HG02571 (cell line): ENCODE measurements at regions not wholly inside any gene's neighbourhood (a gene's known extent, or its start where the extent isn't known, plus 50 kb on each side); places are given as distances from the start of the nearest gene placed in this dataset.

Experiments
- ATAC-seq: cut with Tn5 transposase; IDR thresholded peaks from one replicate; pipeline ENCODE4 v1.9.1; 2021; ENCODE audit warnings: mild to moderate bottlenecking, moderate library complexity; ENCODE audit not compliant: unreplicated experiment

GRCh38 chr2:220458051-220458450, 830.6 kb downstream of the SLC4A3 start:
- no peak for ATAC-seq

DNA sequence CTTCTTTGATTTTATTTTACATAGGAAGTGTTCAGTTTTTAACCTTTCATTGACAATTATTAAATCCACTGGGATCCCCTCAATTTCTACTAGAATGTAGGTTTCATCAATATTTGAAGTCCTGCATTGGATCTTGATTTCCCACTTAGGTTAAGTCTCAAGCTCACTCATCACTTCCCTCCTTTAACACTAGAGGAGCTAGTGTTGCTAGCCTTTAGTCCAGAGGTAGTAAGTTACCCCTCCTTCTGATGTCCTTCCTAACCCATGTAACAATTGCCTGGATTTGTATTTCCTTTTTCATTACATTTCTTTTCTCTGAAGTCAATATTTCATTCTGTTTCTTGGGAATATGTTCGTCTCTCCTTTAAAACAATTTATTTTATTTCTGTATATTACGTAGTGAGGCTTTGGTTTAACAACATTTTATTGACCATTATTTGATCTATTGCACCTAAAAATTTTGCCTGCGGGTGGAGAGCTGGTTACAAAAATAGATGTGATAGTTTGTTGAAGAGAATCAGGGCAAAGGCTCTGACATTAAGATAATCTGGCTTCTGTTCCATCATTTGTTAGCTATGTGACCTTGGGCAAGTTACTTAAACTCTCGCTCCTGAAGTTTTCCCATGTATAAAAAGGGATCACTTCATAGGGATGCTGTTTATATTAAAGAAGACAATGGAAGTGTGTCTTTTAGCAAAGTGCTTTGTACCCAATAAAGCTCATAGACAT, 833.0 kb downstream of the SLC4A3 start:
- no peak for ATAC-seq

DNA sequence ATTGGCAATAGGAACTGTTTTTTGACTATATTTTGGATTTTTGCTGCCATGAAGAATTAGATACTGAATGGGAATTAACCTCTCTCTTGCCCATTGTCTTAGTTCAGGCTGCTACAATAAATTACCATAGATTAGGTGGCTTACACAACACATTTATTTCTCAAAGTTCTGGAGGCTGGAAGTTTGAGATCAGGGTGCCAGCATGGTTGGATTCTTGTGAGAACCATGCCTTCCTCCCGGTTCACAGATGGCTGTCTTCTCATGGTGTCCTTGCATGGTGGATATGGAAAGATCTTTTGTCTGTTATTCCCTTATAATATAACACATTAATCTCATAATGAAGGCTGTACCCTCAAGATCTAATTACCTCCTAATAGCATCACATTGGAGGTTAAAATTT, 836.4 kb downstream of the SLC4A3 start:
- no peak for ATAC-seq

- no peak for ATAC-seq
Measured at GRCh38 chr2:220465700-220466099, 838.3 kb downstream of the SLC4A3 start.

DNA sequence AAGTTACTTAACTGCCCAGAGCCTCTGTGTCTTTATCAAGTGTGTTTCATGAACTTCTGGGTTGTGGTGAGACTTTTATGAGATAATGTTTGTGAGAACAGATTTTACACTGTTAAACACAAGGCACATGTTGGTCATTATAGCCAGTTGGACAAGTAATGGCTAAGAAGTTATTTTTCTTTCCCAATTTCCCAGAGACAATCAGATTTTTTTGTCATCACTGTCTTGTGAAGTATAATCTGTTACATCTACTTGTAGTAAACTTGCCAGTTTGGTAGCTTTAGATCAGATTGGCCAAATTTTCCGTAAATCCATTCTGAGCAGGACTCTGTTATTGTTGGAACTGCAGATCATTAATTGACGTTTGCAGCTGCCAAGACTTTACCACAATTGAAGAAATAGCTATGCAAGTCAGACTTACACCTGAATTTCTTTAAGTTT, 838.8 kb downstream of the SLC4A3 start:
- no peak for ATAC-seq

DNA sequence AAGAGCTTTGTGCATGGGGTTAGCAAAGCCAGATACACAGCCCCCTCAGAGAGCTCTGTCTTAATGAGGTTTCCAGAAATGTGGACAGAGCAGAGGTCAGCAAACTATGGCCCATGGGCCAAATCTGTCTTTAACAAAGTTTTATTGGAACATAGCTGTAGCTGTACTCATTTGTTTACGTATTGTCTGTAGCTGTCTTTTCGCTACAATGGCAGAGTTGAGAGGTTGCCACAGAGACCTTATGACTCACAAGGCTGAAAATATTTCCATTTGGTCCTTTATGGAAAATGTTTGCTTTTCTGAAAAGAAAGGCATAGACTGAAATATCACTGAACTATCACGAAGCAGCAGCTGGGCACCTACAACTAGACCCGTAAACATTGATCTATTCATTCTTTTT, 841.8 kb downstream of the SLC4A3 start:
- ATAC-seq: no peak

- no peak for ATAC-seq
Measured at GRCh38 chr2:220473611-220474010, 846.2 kb downstream of the SLC4A3 start.

DNA sequence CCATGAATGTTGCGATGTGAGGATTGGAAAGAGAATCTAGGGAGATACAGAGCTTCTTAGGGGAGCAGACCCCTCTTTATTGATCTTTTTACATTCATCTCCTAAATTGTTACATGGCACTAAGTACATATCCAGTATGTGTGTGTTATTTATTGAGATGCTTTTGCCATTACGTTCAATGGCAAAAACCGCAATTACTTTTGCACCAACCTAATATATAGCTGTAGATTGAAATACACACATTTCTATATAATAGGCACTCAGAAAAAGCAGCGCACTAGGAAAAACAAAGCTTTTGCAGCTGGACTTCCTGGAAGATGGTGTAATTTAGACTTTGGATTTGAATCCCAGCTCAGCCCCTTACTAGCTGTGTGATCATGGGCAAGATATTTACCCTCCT, 849.4 kb downstream of the SLC4A3 start:
- no peak for ATAC-seq

DNA sequence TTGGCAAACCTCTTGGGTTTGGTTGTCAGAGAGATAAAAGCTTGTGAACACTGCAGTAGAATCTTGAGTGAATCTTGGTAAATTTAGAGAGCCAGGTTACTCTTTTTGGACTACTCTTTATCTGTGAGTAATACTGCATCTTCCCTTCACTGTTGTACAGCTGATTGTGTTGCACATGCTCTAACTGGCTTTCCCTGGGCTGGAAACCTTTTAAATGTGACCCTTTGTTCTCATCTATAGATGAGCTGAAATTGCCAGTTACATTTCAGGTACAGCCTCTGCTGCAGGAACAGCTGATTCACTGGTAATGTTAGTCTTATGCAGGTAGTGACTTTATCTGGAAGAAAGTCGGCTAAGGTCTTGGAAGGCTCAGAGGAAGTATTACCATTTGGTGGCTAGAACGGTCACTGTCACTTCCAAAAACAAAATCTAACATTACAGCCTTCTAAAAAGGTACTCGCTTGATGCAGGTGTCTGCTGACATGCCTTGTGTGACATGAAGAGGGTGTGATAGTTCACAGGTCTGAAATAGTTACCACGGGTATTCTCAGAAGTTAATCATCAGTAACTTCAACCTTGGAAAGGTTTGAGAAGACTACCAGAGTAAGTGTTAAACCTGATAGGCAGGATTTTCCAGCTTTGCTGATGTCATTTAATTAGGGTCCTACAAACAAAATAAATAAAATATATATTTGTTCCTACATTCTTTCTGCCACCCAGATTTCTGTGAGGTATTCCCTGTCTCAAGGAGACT, 851.1 kb downstream of the SLC4A3 start:
- ATAC-seq: no peak

DNA sequence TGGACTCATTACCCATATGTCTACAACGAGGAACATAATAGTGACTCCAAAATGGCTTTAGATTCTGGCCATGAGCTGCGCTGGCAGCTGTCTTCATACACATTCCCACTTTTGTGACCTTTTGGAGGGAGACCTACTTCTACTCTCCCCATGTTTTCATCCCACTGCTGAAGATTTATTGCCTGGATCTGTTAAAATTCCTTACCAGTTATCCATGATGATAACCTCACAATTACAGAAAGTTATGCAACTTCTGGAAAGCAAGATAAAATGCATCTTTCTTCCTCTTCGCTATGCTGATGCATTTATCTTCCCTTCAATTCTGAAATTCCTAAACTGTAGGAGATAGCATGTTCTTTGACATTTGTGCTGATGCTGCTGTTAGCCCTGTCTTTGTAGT, 855.3 kb downstream of the SLC4A3 start:
- ATAC-seq: no peak

DNA sequence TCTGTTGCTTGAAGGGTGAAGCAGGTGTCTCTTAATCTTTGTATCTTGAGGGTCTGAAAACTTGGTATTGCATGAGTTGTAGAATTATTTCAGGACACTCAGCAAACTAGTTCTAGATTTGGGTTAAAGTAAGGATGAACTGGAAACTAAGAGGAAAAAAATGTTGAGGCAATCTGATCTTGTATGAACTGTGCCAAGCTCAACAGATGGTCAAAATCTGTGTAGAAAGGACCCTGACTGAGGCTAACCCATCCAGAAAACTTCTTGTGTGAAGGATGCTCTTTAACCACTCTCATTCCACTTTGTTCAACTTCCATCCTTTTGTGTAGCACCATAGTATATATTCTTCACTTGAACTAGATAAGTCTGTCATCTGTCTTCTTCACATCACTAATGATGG, 861.7 kb downstream of the SLC4A3 start:
- ATAC-seq: no peak

DNA sequence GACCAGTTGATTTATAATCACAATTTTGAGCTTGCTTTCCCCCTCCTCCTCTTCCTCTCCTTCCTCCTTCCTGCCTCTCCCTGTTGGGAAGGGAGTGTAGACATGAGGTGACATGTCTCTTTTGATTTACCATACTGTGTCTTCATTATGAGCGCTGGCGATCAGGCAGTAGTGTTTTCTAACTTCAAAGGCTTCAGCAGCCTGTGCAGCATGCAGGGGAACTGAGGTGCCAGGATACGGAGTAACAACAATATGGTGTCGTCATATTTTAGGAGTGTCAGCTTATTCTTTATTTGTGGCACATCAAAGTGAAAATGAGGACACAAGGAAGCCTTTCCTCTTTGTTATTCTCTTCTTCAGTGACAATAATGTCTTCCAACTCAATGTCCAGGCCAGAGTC, 864.2 kb downstream of the SLC4A3 start:
- no peak for ATAC-seq

- ATAC-seq: no peak
Measured at GRCh38 chr2:220493871-220494525, 866.6 kb downstream of the SLC4A3 start.

DNA sequence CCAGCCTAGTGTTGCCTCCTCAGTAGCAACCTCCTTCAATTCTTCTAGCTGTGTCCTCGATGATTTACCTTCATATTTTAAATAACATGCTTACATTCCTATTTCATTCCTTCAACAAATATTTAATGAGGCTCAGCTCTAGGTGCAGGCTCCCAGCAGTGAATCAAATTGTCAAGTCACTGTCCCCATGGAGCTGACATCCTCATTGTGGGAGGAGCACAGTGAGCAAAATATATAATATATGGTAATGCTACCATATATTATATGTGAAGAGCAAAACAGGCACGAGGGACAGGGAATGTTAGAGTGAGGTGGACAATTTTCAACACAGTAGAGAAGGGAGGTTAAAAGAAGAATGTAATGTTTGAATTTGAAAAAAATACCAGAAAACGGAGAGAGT, 869.1 kb downstream of the SLC4A3 start:
- no peak for ATAC-seq

DNA sequence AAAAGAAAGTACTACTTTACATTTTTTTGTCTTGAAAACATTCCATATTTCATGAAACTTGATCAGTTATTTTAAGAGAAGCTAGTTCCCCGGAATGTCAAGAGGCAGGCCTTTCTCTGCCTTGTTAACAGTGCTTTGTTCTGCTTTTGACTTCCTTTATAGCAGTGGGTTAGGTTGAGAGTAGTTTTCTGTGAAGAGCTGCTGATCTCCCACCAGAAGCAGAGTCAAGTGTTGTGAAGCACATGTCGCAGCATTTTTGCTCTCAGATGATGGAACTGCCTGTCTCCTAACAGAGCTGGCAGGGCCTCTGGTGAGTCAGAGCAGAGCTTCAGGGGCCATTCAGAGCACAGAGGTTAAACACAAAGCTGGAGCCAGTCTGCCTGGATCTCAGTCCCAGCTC, 871.8 kb downstream of the SLC4A3 start:
- ATAC-seq: no peak

DNA sequence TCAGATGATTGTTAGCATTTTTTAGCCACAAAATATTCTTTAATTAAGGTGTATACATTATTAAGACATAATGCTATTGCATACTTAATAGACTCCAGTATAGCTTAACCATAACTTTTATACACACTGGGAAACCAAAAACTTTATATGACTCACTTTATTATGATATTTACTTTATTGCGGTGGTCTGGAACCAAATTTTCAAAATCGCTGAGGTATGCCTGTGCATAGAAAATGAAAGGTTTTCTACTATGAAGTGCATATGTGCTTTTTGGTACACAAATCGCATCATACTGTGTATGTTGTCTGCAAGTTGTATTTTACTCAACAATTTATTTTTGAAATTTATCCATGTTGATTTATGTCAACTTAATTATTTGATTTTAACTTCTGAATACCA, 875.1 kb downstream of the SLC4A3 start:
- no peak for ATAC-seq

DNA sequence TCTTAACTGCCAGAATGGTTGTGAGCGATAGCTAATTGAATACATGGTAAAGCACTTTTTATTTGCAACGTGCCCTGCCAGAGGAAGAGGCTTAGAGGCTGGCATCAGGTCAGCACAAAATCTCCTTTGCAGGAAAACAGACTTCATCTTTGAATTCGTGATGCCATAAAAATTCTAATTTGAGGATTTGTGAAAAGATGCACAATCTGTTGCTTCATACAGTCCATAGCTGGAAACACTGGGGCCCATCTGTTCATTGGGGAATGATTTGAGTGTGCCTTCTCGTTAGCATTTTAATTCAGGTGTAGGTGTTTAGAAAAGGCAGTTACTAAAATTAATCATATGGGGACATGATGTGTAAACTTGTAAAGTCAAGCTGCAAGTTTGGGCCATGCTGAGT, 876.0 kb downstream of the SLC4A3 start:
- ATAC-seq: no peak

- no peak for ATAC-seq
Measured at GRCh38 chr2:220504938-220505503, 877.6 kb downstream of the SLC4A3 start.

GRCh38 chr2:220506466-220506865, 879.0 kb downstream of the SLC4A3 start:
- ATAC-seq: no peak

DNA sequence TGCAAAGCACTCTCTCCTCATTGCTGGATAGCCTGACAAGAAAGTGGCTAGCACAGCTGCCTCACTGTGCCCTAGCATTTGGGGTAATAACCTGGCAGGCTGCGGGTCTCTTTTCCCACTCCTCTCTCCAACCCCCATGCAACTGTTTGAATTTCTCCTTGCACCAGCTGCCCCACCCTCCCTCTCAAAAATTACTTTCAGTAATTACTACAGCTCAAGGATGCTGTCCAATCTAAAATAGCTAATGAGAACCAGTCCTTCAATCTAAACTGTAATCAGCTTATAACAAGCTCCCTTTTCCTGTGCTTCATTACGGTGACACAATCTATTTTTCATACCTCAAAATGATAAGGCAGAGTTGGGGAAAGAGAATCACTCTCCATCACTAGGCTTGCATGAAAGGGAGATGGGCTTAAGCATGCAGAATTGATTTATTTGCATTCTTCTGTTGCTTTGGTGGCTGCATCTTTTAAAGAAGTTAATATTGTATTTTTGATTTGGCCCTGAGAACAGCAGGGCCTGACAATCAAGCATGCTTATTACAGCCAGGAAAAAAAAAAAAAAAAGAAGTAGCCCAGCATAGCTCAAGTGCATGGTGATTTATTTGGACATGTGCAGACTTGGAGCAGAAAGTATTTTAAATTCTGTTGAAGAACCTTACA, 881.8 kb downstream of the SLC4A3 start:
- ATAC-seq: no peak

DNA sequence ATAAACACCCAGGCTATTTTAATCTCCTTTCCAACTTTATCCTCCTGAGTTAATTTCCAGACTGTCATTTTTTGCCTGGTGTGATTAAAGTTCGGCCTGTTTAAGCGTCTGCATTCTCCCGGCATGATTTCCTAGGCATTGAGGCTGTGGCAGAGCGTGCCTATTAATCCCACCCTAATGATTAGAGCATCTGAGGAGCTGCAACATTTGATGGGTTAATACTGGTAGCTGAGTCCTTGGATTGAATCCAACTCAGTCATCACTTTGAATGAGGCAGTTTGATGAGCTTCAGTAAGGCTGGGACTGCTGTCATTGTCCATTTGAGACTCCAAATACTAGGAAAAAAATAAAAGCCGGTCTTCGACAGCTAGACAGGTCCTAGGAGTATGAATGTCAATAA, 882.5 kb downstream of the SLC4A3 start:
- ATAC-seq: no peak
